Heart left ventricle (tissue), 16 donors: ENCODE measurements at regions not wholly inside any gene's neighbourhood (a gene's known extent, or its start where the extent isn't known, plus 50 kb on each side); places are given as distances from the start of the nearest gene placed in this dataset.

Experiments
- ATAC-seq, 4 donors: fragments of 200-7000 bp; cut with Tn5 transposase; one replicate each; pipeline ENCODE4 v1.9.1; 2020 to 2022; ENCODE audit warnings: moderate library complexity in 4 of 4, mild to moderate bottlenecking in 3 of 4, moderate number of reproducible peaks in 1 of 4
- DNase-seq, 5 donors: peaks; one replicate each; pipeline ENCODE4 v3.0.0-alpha.2; 2020
- H3K27ac ChIP-seq, 12 donors: fragments of 200-600 bp; sonication (generic) in 4 of 12; one replicate each; pipeline versions ENCODE4 v1.5.0 to v1.8.0; 2016 to 2022; ENCODE audit warnings: mild to moderate bottlenecking in 2 of 12
- H3K27me3 ChIP-seq, 9 donors: fragments of 200-600 bp; sonication (generic) in 2 of 9; one replicate each; pipeline versions ENCODE4 v1.5.1 to v1.8.0; 2016 to 2022; ENCODE audit warnings: mild to moderate bottlenecking in 3 of 9
- H3K36me3 ChIP-seq, 9 donors: fragments of 200-600 bp; sonication (generic) in 2 of 9; one replicate each; pipeline versions ENCODE4 v1.5.0 to v1.8.0; 2018 to 2022; ENCODE audit warnings: mild to moderate bottlenecking in 2 of 9
- H3K4me1 ChIP-seq, 12 donors: fragments of 200-600 bp; sonication (generic) in 4 of 12; one replicate each; pipeline versions ENCODE4 v1.5.0 to v1.8.0; 2016 to 2022; ENCODE audit warnings: mild to moderate bottlenecking in 3 of 12
- H3K4me3 ChIP-seq, 12 donors: fragments of 200-600 bp; sonication (generic) in 4 of 12; one replicate each; pipeline versions ENCODE4 v1.5.0 to v1.8.0; 2017 to 2022; ENCODE audit warnings: mild to moderate bottlenecking in 9 of 12, moderate library complexity in 4 of 12
- H3K9me3 ChIP-seq, 12 donors: fragments of 200-600 bp; sonication (generic) in 4 of 12; one replicate each; pipeline versions ENCODE4 v1.5.0 to v1.8.0; 2016 to 2022; ENCODE audit warnings: mild to moderate bottlenecking in 1 of 12
- POLR2A ChIP-seq, 2 donors: fragments of 450-650 bp; IDR thresholded peaks; one replicate each; pipeline ENCODE4 v1.6.1; 2017; ENCODE audit warnings: antibody characterized with exemption in 2 of 2, mild to moderate bottlenecking in 2 of 2, moderate library complexity in 2 of 2
- WGBS, 4 donors: extraction: QIAGEN DNeasy Blood & Tissue Kit in 2 of 4; methylation state at CpG; one replicate each; pipeline versions ENCODE4 v1.1.5 to v1.1.7; 2013 to 2018; 5-methylcytosine and 5-hydroxymethylcytosine counted together
- intact Hi-C, 10 donors: fragments of 100-400 bp; cut with DNase I; formaldehyde crosslinking; loops; one replicate each; pipeline versions ENCODE4 v1.11.1 to v1.14.2; 2022
- TF ChIP-seq, protein P1 (sequence below), 12 donors: fragments of 200-600 bp; sonication (generic) in 4 of 12; IDR thresholded peaks; one replicate each; pipeline versions ENCODE4 v1.5.0 to v1.8.0; 2018 to 2022; ENCODE audit warnings: antibody characterized with exemption in 12 of 12, mild to moderate bottlenecking in 5 of 12
- donor health status: ischemic (EF 13 %, LVEDD 7.1; RV severe dilation, severe dysfunction).
- donor health status: healthy with polysubstance abuse.
- donor health status: DM: no; HTN: yes; CAD: no.
- donor health status: DM: no; HTN: no; CAD: no.
- donor health status: ischemic (EF 25% LVEDD 6.9; RV normal size, moderate dysfunction).
- donor health status: ischemic (EF 25% LVEDD 5.7; RV mildly dilated, moderate dysfunction).
- donor health status: healthy.
- donor health status: DM: yes; HTN: yes; CAD: no.
- donor health status: ischemic (EF 35%, LVEDD 5.7; RV mildly dilated, moderate dysfunction).
- donor health status: nonischemic (EF 11% LVEDD 7.7; RV severe dilation, severe dysfunction).
- donor health status: DM: yes; HTN: yes; CAD: no.
- donor health status: PGD.
- donor health status: ischemic (EF 29% LVEDD 5.4; RV normal size, mild dysfunction).
- donor health status: nonischemic (EF 23%, LVEDD 6.1; RV moderate dilation, normal function).

DNA sequence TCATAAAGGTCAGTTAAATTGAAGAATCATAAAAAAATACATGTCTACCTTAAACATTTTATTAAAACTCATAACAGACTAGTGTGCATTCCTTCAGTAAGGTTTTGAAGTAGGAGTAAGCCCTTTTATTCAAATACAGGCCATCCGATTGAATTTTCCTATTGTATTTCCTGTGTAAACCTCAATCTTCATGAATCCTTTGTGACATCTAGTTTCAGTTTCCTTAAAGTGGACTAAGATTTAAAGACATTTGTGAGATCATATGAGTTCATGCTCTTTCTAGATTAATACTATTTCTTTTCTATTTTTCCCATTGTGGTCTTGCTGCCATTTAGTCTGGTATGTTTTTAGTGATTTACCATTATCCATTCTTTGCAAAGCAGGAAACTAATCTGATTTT is 644.7 kb upstream of the BOD1L1 start:
- intact Hi-C loops = no loop called here
- ATAC-seq = no peak
- Histone ChIP-seq H3K9me3 (peaks cover 0 to 13% (median 0%) of the 10 kb centered on the region in 12 donors), H3K27ac (no peak overlapping the region), H3K27me3 (no peaks in the 10 kb centered on the region), H3K4me3 (no peak overlapping the region), H3K4me1 (peaks cover 0 to 13% (median 0%) of the 10 kb centered on the region in 12 donors), H3K36me3 (no peaks in the 10 kb centered on the region)
- no peak for TF ChIP-seq POLR2A (IDR thresholded peaks at IDR 0.05)
- TF ChIP-seq, protein P1, sequence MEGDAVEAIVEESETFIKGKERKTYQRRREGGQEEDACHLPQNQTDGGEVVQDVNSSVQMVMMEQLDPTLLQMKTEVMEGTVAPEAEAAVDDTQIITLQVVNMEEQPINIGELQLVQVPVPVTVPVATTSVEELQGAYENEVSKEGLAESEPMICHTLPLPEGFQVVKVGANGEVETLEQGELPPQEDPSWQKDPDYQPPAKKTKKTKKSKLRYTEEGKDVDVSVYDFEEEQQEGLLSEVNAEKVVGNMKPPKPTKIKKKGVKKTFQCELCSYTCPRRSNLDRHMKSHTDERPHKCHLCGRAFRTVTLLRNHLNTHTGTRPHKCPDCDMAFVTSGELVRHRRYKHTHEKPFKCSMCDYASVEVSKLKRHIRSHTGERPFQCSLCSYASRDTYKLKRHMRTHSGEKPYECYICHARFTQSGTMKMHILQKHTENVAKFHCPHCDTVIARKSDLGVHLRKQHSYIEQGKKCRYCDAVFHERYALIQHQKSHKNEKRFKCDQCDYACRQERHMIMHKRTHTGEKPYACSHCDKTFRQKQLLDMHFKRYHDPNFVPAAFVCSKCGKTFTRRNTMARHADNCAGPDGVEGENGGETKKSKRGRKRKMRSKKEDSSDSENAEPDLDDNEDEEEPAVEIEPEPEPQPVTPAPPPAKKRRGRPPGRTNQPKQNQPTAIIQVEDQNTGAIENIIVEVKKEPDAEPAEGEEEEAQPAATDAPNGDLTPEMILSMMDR (IDR thresholded peaks at IDR 0.05) = no peak
- no peak for DNase-seq
- 51 to 63% (median 58%) methylated on average over 1 of the region's 1 CpG for WGBS, 4 donors

DNA sequence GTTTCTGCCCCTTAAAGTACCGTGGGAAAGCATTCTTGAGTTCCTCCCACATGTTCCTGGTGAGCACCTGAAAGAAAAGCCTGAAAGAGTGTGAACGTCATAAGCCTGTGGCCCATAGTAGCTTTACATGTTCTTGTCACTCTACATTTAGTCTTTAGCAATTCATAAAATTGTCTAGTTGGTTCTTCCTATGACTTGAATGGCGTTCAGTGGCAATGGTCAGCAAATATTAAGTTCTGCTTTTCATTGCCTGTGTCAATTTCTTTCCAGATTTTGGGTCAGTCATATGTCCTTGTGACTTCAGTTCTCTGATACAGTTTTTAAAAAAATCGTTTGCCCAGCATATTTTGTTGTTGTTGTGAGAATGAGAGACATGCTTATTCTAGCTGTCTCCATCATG is 650.0 kb upstream of the BOD1L1 start:
- Histone ChIP-seq H3K27ac (peak overlapping the region in 1 of 12 donors; percentile 45), H3K36me3 (no peaks in the 10 kb centered on the region), H3K4me1 (no peaks in the 10 kb centered on the region), H3K4me3 (no peak overlapping the region), H3K9me3 (peaks cover 0 to 13% (median 0%) of the 10 kb centered on the region in 12 donors), H3K27me3 (no peaks in the 10 kb centered on the region)
- 67 to 76% (median 71%) methylated on average over 4 of the region's 4 CpGs for whole genome bisulfite sequencing, 4 donors
- intact Hi-C loops = no loop called here
- TF ChIP-seq, protein P1 (IDR thresholded peaks at IDR 0.05) = no peak
- no peak for TF ChIP-seq POLR2A (IDR thresholded peaks at IDR 0.05)
- DNase-seq (no peak), ATAC-seq (peak in 1 of 4 donors; percentile 34)

DNA sequence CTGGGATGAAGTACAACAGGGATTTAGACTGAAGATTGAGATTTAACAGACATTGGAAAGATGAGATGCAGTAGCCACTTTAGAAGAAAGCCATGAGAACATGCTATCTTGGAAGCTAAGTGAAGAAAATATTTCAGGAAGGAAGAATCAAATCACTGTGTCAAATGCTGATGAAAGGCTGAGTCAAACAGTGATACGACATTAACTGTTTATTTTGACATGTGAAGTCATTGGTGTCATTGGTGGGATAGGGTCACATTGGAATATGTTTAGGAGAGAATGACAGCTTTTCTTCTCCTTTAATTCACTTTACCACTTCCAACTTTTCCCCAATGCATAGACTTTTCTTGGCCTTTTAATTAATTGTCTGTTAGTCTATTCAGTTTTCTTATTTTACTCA is 653.0 kb upstream of the BOD1L1 start:
- intact Hi-C loops = no loop called here
- 23 to 31% (median 26%) methylated on average over 1 of the region's 1 CpG for WGBS, 4 donors
- DNase-seq (no peak), ATAC-seq (no peak)
- no peak overlapping the region for H3K4me3 ChIP-seq
- H3K36me3 ChIP-seq = no peaks in the 10 kb centered on the region
- H3K27me3 ChIP-seq = no peaks in the 10 kb centered on the region
- no peak for TF ChIP-seq POLR2A (IDR thresholded peaks at IDR 0.05)
- TF ChIP-seq, protein P1 (IDR thresholded peaks at IDR 0.05) = no peak
- peaks cover 0 to 8% (median 0%) of the 10 kb centered on the region in 12 donors for H3K9me3 ChIP-seq
- H3K4me1 ChIP-seq = no peaks in the 10 kb centered on the region
- no peak overlapping the region for H3K27ac ChIP-seq

DNA sequence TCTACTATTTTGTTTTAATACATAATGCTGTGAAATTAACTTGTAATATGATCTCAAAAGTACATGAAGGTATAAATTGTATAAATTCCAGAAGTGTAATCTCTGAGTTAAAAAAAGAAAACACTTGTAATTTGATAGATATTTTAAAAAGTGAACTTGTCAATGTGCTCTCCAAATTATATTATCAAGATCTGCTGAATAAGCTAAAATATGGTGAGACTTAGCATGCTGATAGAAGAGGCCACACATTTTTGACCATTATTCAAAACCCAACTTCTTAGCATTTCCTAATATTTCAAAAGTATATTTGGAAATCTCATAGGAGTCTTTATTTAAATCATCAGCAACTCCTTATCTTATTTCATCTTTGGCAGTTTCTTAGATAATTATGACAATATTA is 657.1 kb upstream of the BOD1L1 start:
- intact Hi-C loops = no loop called here
- Histone ChIP-seq H3K4me3 (no peak overlapping the region), H3K4me1 (no peaks in the 10 kb centered on the region), H3K9me3 (peaks cover 0 to 13% (median 1%) of the 10 kb centered on the region in 12 donors), H3K27ac (no peak overlapping the region), H3K27me3 (no peaks in the 10 kb centered on the region), H3K36me3 (no peaks in the 10 kb centered on the region)
- ATAC-seq = no peak
- TF ChIP-seq POLR2A (IDR thresholded peaks at IDR 0.05) = no peak
- DNase-seq = no peak

DNA sequence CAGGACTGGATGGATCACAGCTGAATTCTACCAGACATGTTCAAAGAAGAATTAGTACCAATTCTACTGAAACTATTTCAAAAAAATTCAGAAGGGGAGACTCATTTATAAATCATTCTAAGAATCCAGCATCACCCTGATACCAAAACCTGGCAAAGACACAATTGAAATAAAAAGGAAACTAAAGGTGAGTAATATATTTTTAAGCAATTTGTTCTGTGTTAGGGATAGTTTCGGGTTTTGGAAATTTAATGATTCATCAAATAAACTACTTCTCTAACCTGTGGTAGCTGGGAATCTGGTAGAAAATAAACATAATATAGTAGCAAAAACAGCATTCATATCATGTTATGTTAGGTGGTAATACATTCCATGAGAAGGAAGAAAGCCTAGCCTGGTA is 662.2 kb upstream of the BOD1L1 start:
- H3K27ac ChIP-seq = no peak overlapping the region
- intact Hi-C loops = no loop called here
- DNase-seq = no peak
- H3K4me3 ChIP-seq = no peak overlapping the region
- H3K9me3 ChIP-seq = peaks cover 0 to 13% (median 1%) of the 10 kb centered on the region in 12 donors
- 84 to 91% (median 88%) methylated on average over 1 of the region's 1 CpG for WGBS, 4 donors
- H3K27me3 ChIP-seq = no peaks in the 10 kb centered on the region
- no peaks in the 10 kb centered on the region for H3K36me3 ChIP-seq
- TF ChIP-seq, protein P1 (IDR thresholded peaks at IDR 0.05) = no peak
- no peak for TF ChIP-seq POLR2A (IDR thresholded peaks at IDR 0.05)
- H3K4me1 ChIP-seq = no peaks in the 10 kb centered on the region
- no peak for ATAC-seq
